ENCODE measurements at regions not wholly inside any gene's neighbourhood (a gene's known extent, or its start where the extent isn't known, plus 50 kb on each side); places are given as distances from the start of the nearest gene placed in this dataset.

- peaks cover 3% of the 10 kb centered on the region for H3K36me3 ChIP-seq (ENCODE audit: insufficient read depth, insufficient read length, low read length)
- no peak for TF ChIP-seq ZNF274 (IDR thresholded peaks at IDR 0.05; ENCODE audit: low read depth, low read length)
- no peaks in the 10 kb centered on the region; the same call in 1 of the 2 replicates for H3K9me3 ChIP-seq (ENCODE audit: insufficient read depth, low read length)
- no peak for DNase-seq (ENCODE audit: low read depth, low spot score)
- H3K4me1 ChIP-seq (ENCODE audit: insufficient read depth, insufficient read length): peaks cover 18% of the 10 kb centered on the region
- no peak overlapping the region for H3K9ac ChIP-seq (ENCODE audit: insufficient read length, low read depth)
- H3K4me3 ChIP-seq (ENCODE audit: insufficient read length, low read depth): no peak overlapping the region
- no peaks in the 10 kb centered on the region for H3K27me3 ChIP-seq (ENCODE audit: insufficient read depth, insufficient read length)
Observed at GRCh38 chr12:4015225-4016091, 142.3 kb upstream of the PARP11 start.

- Histone ChIP-seq H3K36me3 (ENCODE audit: insufficient read depth, insufficient read length, low read length) (peaks cover 3% of the 10 kb centered on the region), H3K4me3 (ENCODE audit: insufficient read length, low read depth) (no peak overlapping the region), H3K27me3 (ENCODE audit: insufficient read depth, insufficient read length) (no peaks in the 10 kb centered on the region), H3K9me3 (ENCODE audit: insufficient read depth, low read length) (no peaks in the 10 kb centered on the region; the same call in 1 of the 2 replicates), H3K9ac (ENCODE audit: insufficient read length, low read depth) (no peak overlapping the region), H3K4me1 (ENCODE audit: insufficient read depth, insufficient read length) (peaks cover 18% of the 10 kb centered on the region)
- no peak for DNase-seq (ENCODE audit: low read depth, low spot score)
- TF ChIP-seq YY1 (IDR thresholded peaks at IDR 0.05; ENCODE audit: insufficient read depth, insufficient read length) (no peak), ZNF274 (IDR thresholded peaks at IDR 0.05; ENCODE audit: low read depth, low read length) (no peak), SUZ12 (IDR thresholded peaks at IDR 0.05; ENCODE audit: extremely low read depth, insufficient read depth, insufficient read length) (no peak)
Observed at GRCh38 chr12:4014858-4015224, 141.6 kb upstream of the PARP11 start.

- TF ChIP-seq SUZ12 (IDR thresholded peaks at IDR 0.05; ENCODE audit: extremely low read depth, insufficient read depth, insufficient read length) (no peak), YY1 (IDR thresholded peaks at IDR 0.05; ENCODE audit: insufficient read depth, insufficient read length) (no peak), ZNF274 (IDR thresholded peaks at IDR 0.05; ENCODE audit: low read depth, low read length) (no peak)
- H3K36me3 ChIP-seq (ENCODE audit: insufficient read depth, insufficient read length, low read length): peaks cover 3% of the 10 kb centered on the region
- H3K9ac ChIP-seq (ENCODE audit: insufficient read length, low read depth): no peak overlapping the region
- no peak overlapping the region for H3K4me3 ChIP-seq (ENCODE audit: insufficient read length, low read depth)
- H3K4me1 ChIP-seq (ENCODE audit: insufficient read depth, insufficient read length): peaks cover 18% of the 10 kb centered on the region
- no peak for DNase-seq (ENCODE audit: low read depth, low spot score)
- no peaks in the 10 kb centered on the region; the same call in 1 of the 2 replicates for H3K9me3 ChIP-seq (ENCODE audit: insufficient read depth, low read length)
- no peaks in the 10 kb centered on the region for H3K27me3 ChIP-seq (ENCODE audit: insufficient read depth, insufficient read length)
Observed at GRCh38 chr12:4014444-4014843, 141.2 kb upstream of the PARP11 start.

- Histone ChIP-seq H3K4me1 (ENCODE audit: insufficient read depth, insufficient read length) (peaks cover 18% of the 10 kb centered on the region), H3K36me3 (ENCODE audit: insufficient read depth, insufficient read length, low read length) (peaks cover 3% of the 10 kb centered on the region), H3K9ac (ENCODE audit: insufficient read length, low read depth) (no peak overlapping the region), H3K4me3 (ENCODE audit: insufficient read length, low read depth) (no peak overlapping the region), H3K9me3 (ENCODE audit: insufficient read depth, low read length) (no peaks in the 10 kb centered on the region; the same call in 1 of the 2 replicates), H3K27me3 (ENCODE audit: insufficient read depth, insufficient read length) (no peaks in the 10 kb centered on the region)
- no peak for DNase-seq (ENCODE audit: low read depth, low spot score)
- TF ChIP-seq ZNF274 (IDR thresholded peaks at IDR 0.05; ENCODE audit: low read depth, low read length) (no peak), SUZ12 (IDR thresholded peaks at IDR 0.05; ENCODE audit: extremely low read depth, insufficient read depth, insufficient read length) (no peak), YY1 (IDR thresholded peaks at IDR 0.05; ENCODE audit: insufficient read depth, insufficient read length) (no peak)
Observed at GRCh38 chr12:4012977-4013968, 140.1 kb upstream of the PARP11 start.

- Histone ChIP-seq H3K36me3 (ENCODE audit: insufficient read depth, insufficient read length, low read length) (no peaks in the 10 kb centered on the region), H3K27me3 (ENCODE audit: insufficient read depth, insufficient read length) (no peaks in the 10 kb centered on the region), H3K4me3 (ENCODE audit: insufficient read length, low read depth) (no peak overlapping the region), H3K9me3 (ENCODE audit: insufficient read depth, low read length) (no peaks in the 10 kb centered on the region; the same call in 1 of the 2 replicates), H3K4me1 (ENCODE audit: insufficient read depth, insufficient read length) (peaks cover 18% of the 10 kb centered on the region), H3K9ac (ENCODE audit: insufficient read length, low read depth) (no peak overlapping the region)
- TF ChIP-seq ZNF274 (IDR thresholded peaks at IDR 0.05; ENCODE audit: low read depth, low read length) (no peak), YY1 (IDR thresholded peaks at IDR 0.05; ENCODE audit: insufficient read depth, insufficient read length) (no peak), SUZ12 (IDR thresholded peaks at IDR 0.05; ENCODE audit: extremely low read depth, insufficient read depth, insufficient read length) (no peak)
- no peak for DNase-seq (ENCODE audit: low read depth, low spot score)
Observed at GRCh38 chr12:4012073-4012472, 138.9 kb upstream of the PARP11 start.

GRCh38 chr12:4011597-4011996 is 138.4 kb upstream of the PARP11 start:
- H3K27me3 ChIP-seq (ENCODE audit: insufficient read depth, insufficient read length): no peaks in the 10 kb centered on the region
- H3K9me3 ChIP-seq (ENCODE audit: insufficient read depth, low read length): no peaks in the 10 kb centered on the region

More at GRCh38 chr12:4011597-4011996, 138.4 kb upstream of the PARP11 start:
- H3K4me1 ChIP-seq (ENCODE audit: insufficient read depth, insufficient read length): peaks cover 14% of the 10 kb centered on the region
- H3K36me3 ChIP-seq (ENCODE audit: insufficient read depth, insufficient read length, low read length): no peaks in the 10 kb centered on the region
- TF ChIP-seq YY1 (IDR thresholded peaks at IDR 0.05; ENCODE audit: insufficient read depth, insufficient read length): no peak
- TF ChIP-seq SUZ12 (IDR thresholded peaks at IDR 0.05; ENCODE audit: extremely low read depth, insufficient read depth, insufficient read length): no peak
- TF ChIP-seq ZNF274 (IDR thresholded peaks at IDR 0.05; ENCODE audit: low read depth, low read length): no peak
- H3K4me3 ChIP-seq (ENCODE audit: insufficient read length, low read depth): no peak overlapping the region
- H3K9ac ChIP-seq (ENCODE audit: insufficient read length, low read depth): no peak overlapping the region
- DNase-seq (ENCODE audit: low read depth, low spot score): no peak
